ENCODE measurements at regions not wholly inside any gene's neighbourhood (a gene's known extent, or its start where the extent isn't known, plus 50 kb on each side); places are given as distances from the start of the nearest gene placed in this dataset.
"Not testable (repeated sequence)": the region's sequence is repeated elsewhere in the genome, so short reads cannot be mapped to it uniquely, and the experiment has no call there.

DNA sequence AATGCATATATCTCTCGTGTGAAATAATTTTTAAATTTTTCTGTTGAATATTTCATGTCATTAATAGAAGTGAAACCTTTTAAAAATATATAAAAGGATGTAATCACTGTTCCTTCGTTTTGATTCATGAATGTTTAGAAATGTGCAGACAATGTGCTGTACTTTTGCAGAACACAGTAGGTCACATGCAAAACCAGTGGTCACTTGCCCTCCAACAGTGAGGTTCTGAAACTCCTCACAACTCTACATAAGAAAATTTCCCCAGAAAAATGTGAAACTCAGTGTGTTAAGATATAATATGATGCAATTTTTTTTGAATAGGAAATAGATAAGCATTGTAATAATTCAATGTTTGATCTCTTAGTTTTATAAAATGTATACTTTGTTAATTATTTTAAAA, 747.7 kb upstream of the CDH18 start:
- not testable (repeated sequence) for H3K79me2 ChIP-seq (ENCODE audit: insufficient read depth, low read length); H3K4me3 ChIP-seq (ENCODE audit: insufficient read depth, low read depth, low read length); H3K27ac Mint-ChIP-seq (ENCODE audit: unreplicated experiment); H3K4me1 ChIP-seq (ENCODE audit: insufficient read depth, low read length); H3K9me3 ChIP-seq (ENCODE audit: insufficient read depth, low read depth, low read length); H3K27me3 ChIP-seq (ENCODE audit: insufficient read depth, low read length); H3K27ac ChIP-seq (ENCODE audit: low read depth, low read length); H4K20me1 ChIP-seq (ENCODE audit: insufficient read depth, low read length); H3K36me3 ChIP-seq (ENCODE audit: insufficient read depth, low read length); H3K9ac ChIP-seq (ENCODE audit: low read length); FAIRE-seq; DNase-seq (ENCODE audit: low read depth); H3K9me3 Mint-ChIP-seq (ENCODE audit: unreplicated experiment); H3K36me3 Mint-ChIP-seq (ENCODE audit: low read depth, unreplicated experiment); H2AFZ ChIP-seq (ENCODE audit: low read depth, low read length); H3K4me3 Mint-ChIP-seq (ENCODE audit: unreplicated experiment); H3K4me2 ChIP-seq (ENCODE audit: low read length); H3K4me1 Mint-ChIP-seq (ENCODE audit: low read depth, unreplicated experiment); H3K27me3 Mint-ChIP-seq (ENCODE audit: low read depth, unreplicated experiment)

DNA sequence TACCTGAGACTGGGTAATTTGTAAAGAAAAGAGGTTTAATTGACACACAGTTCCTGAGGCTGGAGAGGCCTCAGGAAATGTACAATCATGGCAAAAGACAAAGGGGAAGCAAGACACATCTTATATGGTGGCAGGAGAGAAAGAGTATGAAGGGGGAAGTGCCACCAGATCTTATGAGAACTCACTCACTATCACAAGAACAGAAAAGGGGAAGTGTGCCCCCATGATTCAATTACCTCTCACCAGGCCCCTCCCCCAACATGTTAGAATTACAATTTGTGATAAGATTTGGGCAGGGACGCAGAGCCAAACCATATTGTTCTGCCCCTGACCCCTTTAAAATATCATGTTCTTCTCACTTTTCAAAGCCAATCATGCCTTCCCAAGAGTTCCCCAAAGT, 744.2 kb upstream of the CDH18 start:
- H3K79me2 ChIP-seq (ENCODE audit: insufficient read depth, low read length); H2AFZ ChIP-seq (ENCODE audit: low read depth, low read length); H3K4me2 ChIP-seq (ENCODE audit: low read length); H3K9ac ChIP-seq (ENCODE audit: low read length); H3K36me3 ChIP-seq (ENCODE audit: insufficient read depth, low read length); DNase-seq (ENCODE audit: low read depth); H3K27me3 Mint-ChIP-seq (ENCODE audit: low read depth, unreplicated experiment); H4K20me1 ChIP-seq (ENCODE audit: insufficient read depth, low read length); H3K4me3 ChIP-seq (ENCODE audit: insufficient read depth, low read depth, low read length); H3K27ac ChIP-seq (ENCODE audit: low read depth, low read length); H3K4me3 Mint-ChIP-seq (ENCODE audit: unreplicated experiment); H3K9me3 Mint-ChIP-seq (ENCODE audit: unreplicated experiment); H3K36me3 Mint-ChIP-seq (ENCODE audit: low read depth, unreplicated experiment); H3K27me3 ChIP-seq (ENCODE audit: insufficient read depth, low read length); FAIRE-seq; H3K9me3 ChIP-seq (ENCODE audit: insufficient read depth, low read depth, low read length); H3K27ac Mint-ChIP-seq (ENCODE audit: unreplicated experiment); H3K4me1 ChIP-seq (ENCODE audit: insufficient read depth, low read length); H3K4me1 Mint-ChIP-seq (ENCODE audit: low read depth, unreplicated experiment): not testable (repeated sequence)

DNA sequence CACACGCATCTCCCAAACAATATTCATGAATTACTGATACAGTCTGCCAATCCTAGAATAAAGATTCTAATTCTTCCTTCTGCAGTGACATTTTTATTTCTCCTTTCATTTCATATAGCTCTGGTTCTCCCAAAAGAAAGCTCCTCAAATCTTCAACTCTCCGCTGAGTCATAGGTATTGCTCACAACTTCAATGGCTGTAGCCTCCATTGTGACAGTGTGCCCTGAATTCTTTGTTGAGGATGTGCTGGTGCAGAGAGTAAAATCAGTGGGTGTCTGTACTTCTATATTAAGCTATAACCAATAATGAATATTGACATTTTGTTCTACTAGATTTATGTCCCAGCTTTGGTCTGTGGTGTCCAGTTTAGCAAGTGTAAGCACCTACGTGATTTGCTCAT, 733.3 kb upstream of the CDH18 start:
- not testable (repeated sequence) for H4K20me1 ChIP-seq (ENCODE audit: insufficient read depth, low read length); H3K36me3 Mint-ChIP-seq (ENCODE audit: low read depth, unreplicated experiment); H3K27ac ChIP-seq (ENCODE audit: low read depth, low read length); H3K36me3 ChIP-seq (ENCODE audit: insufficient read depth, low read length); FAIRE-seq; H3K27me3 ChIP-seq (ENCODE audit: insufficient read depth, low read length); H3K4me3 ChIP-seq (ENCODE audit: insufficient read depth, low read depth, low read length); DNase-seq (ENCODE audit: low read depth); H3K27me3 Mint-ChIP-seq (ENCODE audit: low read depth, unreplicated experiment); H3K79me2 ChIP-seq (ENCODE audit: insufficient read depth, low read length); H3K27ac Mint-ChIP-seq (ENCODE audit: unreplicated experiment); H3K9ac ChIP-seq (ENCODE audit: low read length); H3K4me1 ChIP-seq (ENCODE audit: insufficient read depth, low read length); H3K4me3 Mint-ChIP-seq (ENCODE audit: unreplicated experiment); H3K9me3 ChIP-seq (ENCODE audit: insufficient read depth, low read depth, low read length); H3K9me3 Mint-ChIP-seq (ENCODE audit: unreplicated experiment); H2AFZ ChIP-seq (ENCODE audit: low read depth, low read length); H3K4me2 ChIP-seq (ENCODE audit: low read length); H3K4me1 Mint-ChIP-seq (ENCODE audit: low read depth, unreplicated experiment)

DNA sequence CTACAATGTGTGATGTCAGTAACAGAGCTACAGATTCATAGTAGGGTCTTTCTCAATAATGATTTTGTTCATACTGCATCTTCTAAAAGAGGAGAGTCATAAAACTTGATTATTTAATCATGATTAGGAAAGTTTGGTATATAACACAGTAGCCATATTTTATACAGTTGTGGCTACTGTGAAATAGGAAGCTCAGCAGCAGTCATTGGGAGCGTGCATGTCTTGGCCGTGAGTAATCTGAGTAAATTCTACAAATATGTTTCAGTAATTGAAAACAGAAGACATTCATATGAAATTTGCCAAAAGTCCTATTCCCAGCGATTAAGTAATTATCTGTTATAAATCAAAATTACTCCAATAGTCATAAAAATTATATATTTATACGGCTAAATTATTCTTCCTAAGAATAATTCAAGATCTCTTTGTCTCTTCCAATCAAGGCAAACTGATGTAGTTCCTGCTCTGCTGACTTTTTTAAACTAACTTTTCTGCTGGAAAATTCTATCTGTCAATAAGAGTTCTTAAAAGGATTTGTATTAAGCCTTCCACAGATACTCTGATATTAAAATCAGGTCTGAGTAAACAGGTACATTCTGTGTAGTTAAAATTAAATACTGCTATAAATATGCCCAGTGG, 723.6 kb upstream of the CDH18 start:
- not testable (repeated sequence) for H3K4me1 ChIP-seq (ENCODE audit: insufficient read depth, low read length); H2AFZ ChIP-seq (ENCODE audit: low read depth, low read length); H3K4me1 Mint-ChIP-seq (ENCODE audit: low read depth, unreplicated experiment); DNase-seq (ENCODE audit: low read depth); H3K27ac Mint-ChIP-seq (ENCODE audit: unreplicated experiment); H3K4me2 ChIP-seq (ENCODE audit: low read length); H3K4me3 ChIP-seq (ENCODE audit: insufficient read depth, low read depth, low read length); H3K79me2 ChIP-seq (ENCODE audit: insufficient read depth, low read length); H3K9ac ChIP-seq (ENCODE audit: low read length); H3K36me3 Mint-ChIP-seq (ENCODE audit: low read depth, unreplicated experiment); H4K20me1 ChIP-seq (ENCODE audit: insufficient read depth, low read length); FAIRE-seq; H3K27ac ChIP-seq (ENCODE audit: low read depth, low read length); H3K27me3 ChIP-seq (ENCODE audit: insufficient read depth, low read length); H3K9me3 ChIP-seq (ENCODE audit: insufficient read depth, low read depth, low read length); H3K9me3 Mint-ChIP-seq (ENCODE audit: unreplicated experiment); H3K4me3 Mint-ChIP-seq (ENCODE audit: unreplicated experiment); H3K36me3 ChIP-seq (ENCODE audit: insufficient read depth, low read length); H3K27me3 Mint-ChIP-seq (ENCODE audit: low read depth, unreplicated experiment)

DNA sequence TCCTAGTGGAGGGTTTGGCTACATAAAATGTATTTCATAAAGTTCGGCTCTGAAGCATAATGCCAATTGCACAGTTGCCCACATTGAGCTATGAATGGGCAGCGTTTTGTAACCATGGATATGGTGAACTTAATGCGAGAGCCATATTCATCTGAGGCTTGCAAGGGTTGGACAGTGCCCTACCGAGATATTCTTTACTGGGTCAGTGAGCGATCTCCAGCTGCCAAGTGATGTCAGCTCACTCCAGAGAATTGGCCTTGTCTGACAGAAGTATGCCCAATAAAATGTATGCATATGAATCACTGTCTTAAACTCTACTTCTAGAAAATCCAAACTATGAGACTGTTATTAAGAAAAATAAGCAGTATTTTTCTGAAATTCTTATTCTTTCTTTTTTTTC, 719.6 kb upstream of the CDH18 start:
- not testable (repeated sequence) for H4K20me1 ChIP-seq (ENCODE audit: insufficient read depth, low read length); H3K4me3 ChIP-seq (ENCODE audit: insufficient read depth, low read depth, low read length); H3K9me3 ChIP-seq (ENCODE audit: insufficient read depth, low read depth, low read length); H3K4me1 ChIP-seq (ENCODE audit: insufficient read depth, low read length); H3K9me3 Mint-ChIP-seq (ENCODE audit: unreplicated experiment); H3K36me3 ChIP-seq (ENCODE audit: insufficient read depth, low read length); H3K4me1 Mint-ChIP-seq (ENCODE audit: low read depth, unreplicated experiment); H3K27ac ChIP-seq (ENCODE audit: low read depth, low read length); H3K4me3 Mint-ChIP-seq (ENCODE audit: unreplicated experiment); H2AFZ ChIP-seq (ENCODE audit: low read depth, low read length); H3K27ac Mint-ChIP-seq (ENCODE audit: unreplicated experiment); DNase-seq (ENCODE audit: low read depth); H3K27me3 ChIP-seq (ENCODE audit: insufficient read depth, low read length); H3K36me3 Mint-ChIP-seq (ENCODE audit: low read depth, unreplicated experiment); H3K9ac ChIP-seq (ENCODE audit: low read length); H3K79me2 ChIP-seq (ENCODE audit: insufficient read depth, low read length); H3K27me3 Mint-ChIP-seq (ENCODE audit: low read depth, unreplicated experiment); H3K4me2 ChIP-seq (ENCODE audit: low read length); FAIRE-seq
